ENCODE measurements at regions not wholly inside any gene's neighbourhood (a gene's known extent, or its start where the extent isn't known, plus 50 kb on each side); places are given as distances from the start of the nearest gene placed in this dataset.

GRCh38 chr3:109679664-109680063, 342.3 kb upstream of the DPPA4 start:
- no peak for DNase-seq (ENCODE audit: low read depth in 1 of 2, low spot score in 1 of 2)
- Histone ChIP-seq H3K27me3 (ENCODE audit: insufficient read depth, poor library complexity, severe bottlenecking) (no peaks in the 10 kb centered on the region), H3K27ac (replicated peaks) (no peak overlapping the region), H3K4me3 (replicated peaks; ENCODE audit: insufficient read depth, low read length) (no peak overlapping the region)
- TF ChIP-seq POLR2AphosphoS5 (IDR thresholded peaks at IDR 0.05; ENCODE audit: low read depth) = no peak
- no peak for TF ChIP-seq REST (IDR thresholded peaks at IDR 0.05; ENCODE audit: insufficient replicate concordance, low read depth)
- TF ChIP-seq CTCF (IDR thresholded peaks at IDR 0.05; ENCODE audit: insufficient read depth, low read length) = no peak
- TF ChIP-seq SPI1 (IDR thresholded peaks at IDR 0.05; ENCODE audit: borderline replicate concordance, low read depth) = no peak
- no peak for TF ChIP-seq GABPA (IDR thresholded peaks at IDR 0.05; ENCODE audit: low read depth)

GRCh38 chr3:109683746-109684145, 346.4 kb upstream of the DPPA4 start:
- H3K27me3 ChIP-seq (ENCODE audit: insufficient read depth, poor library complexity, severe bottlenecking) = no peaks in the 10 kb centered on the region
- DNase-seq (ENCODE audit: low read depth in 1 of 2, low spot score in 1 of 2) = no peak
- TF ChIP-seq CTCF (IDR thresholded peaks at IDR 0.05; ENCODE audit: insufficient read depth, low read length) = no peak
- TF ChIP-seq REST (IDR thresholded peaks at IDR 0.05; ENCODE audit: insufficient replicate concordance, low read depth) = no peak
- TF ChIP-seq POLR2AphosphoS5 (IDR thresholded peaks at IDR 0.05; ENCODE audit: low read depth) = no peak
- TF ChIP-seq GABPA (IDR thresholded peaks at IDR 0.05; ENCODE audit: low read depth) = no peak
- TF ChIP-seq SPI1 (IDR thresholded peaks at IDR 0.05; ENCODE audit: borderline replicate concordance, low read depth) = no peak
- no peak overlapping the region for H3K27ac ChIP-seq (replicated peaks)
- H3K4me3 ChIP-seq (replicated peaks; ENCODE audit: insufficient read depth, low read length) = no peak overlapping the region

GRCh38 chr3:109685084-109686079, 348.0 kb upstream of the DPPA4 start:
- Histone ChIP-seq H3K4me3 (replicated peaks; ENCODE audit: insufficient read depth, low read length) (no peak overlapping the region), H3K27ac (replicated peaks) (no peak overlapping the region), H3K27me3 (ENCODE audit: insufficient read depth, poor library complexity, severe bottlenecking) (no peaks in the 10 kb centered on the region)
- no peak for DNase-seq (ENCODE audit: low read depth in 1 of 2, low spot score in 1 of 2)
- TF ChIP-seq GABPA (IDR thresholded peaks at IDR 0.05; ENCODE audit: low read depth) (no peak), SPI1 (IDR thresholded peaks at IDR 0.05; ENCODE audit: borderline replicate concordance, low read depth) (no peak), REST (IDR thresholded peaks at IDR 0.05; ENCODE audit: insufficient replicate concordance, low read depth) (no peak), CTCF (IDR thresholded peaks at IDR 0.05; ENCODE audit: insufficient read depth, low read length) (no peak), POLR2AphosphoS5 (IDR thresholded peaks at IDR 0.05; ENCODE audit: low read depth) (no peak)
